DMS53 (cell line): ENCODE measurements at regions not wholly inside any gene's neighbourhood (a gene's known extent, or its start where the extent isn't known, plus 50 kb on each side); places are given as distances from the start of the nearest gene placed in this dataset.

ENCODE experiments used
- DNase-seq: peaks from one replicate; lab custom pipeline; 2025; lab: John Stamatoyannopoulos, UW

GRCh38 chr4:89665662-89666061, 171.3 kb downstream of the SNCA start:
- DNase-seq, result no peak

- DNase-seq, result no peak
Observed at GRCh38 chr4:89664521-89664920, 172.4 kb downstream of the SNCA start.

GRCh38 chr4:89661173-89661899, 175.6 kb downstream of the SNCA start:
- no peak for DNase-seq

- no peak for DNase-seq
Observed at GRCh38 chr4:89660444-89661172, 176.4 kb downstream of the SNCA start.

- no peak for DNase-seq
Observed at GRCh38 chr4:89658701-89659024, 178.3 kb downstream of the SNCA start.

- DNase-seq, result peak; percentile 61
Observed at GRCh38 chr4:89657931-89658700, 178.8 kb downstream of the SNCA start.

- DNase-seq, result no peak
Observed at GRCh38 chr4:89653012-89653411, 183.9 kb downstream of the SNCA start.

GRCh38 chr4:89645482-89645881, 191.5 kb downstream of the SNCA start:
- peak; percentile 26 for DNase-seq

GRCh38 chr4:89641367-89641687, 195.6 kb downstream of the SNCA start:
- DNase-seq, result no peak

- DNase-seq, result peak; percentile 89
Observed at GRCh38 chr4:89640620-89641366, 196.2 kb downstream of the SNCA start.

GRCh38 chr4:89639395-89639794, 197.6 kb downstream of the SNCA start:
- no peak for DNase-seq

- DNase-seq, result no peak
Observed at GRCh38 chr4:89625599-89626293, 211.2 kb downstream of the SNCA start.

- DNase-seq, result no peak
Observed at GRCh38 chr4:89619206-89619962, 217.6 kb downstream of the SNCA start.

GRCh38 chr4:89618151-89618550, 218.8 kb downstream of the SNCA start:
- DNase-seq, result no peak

GRCh38 chr4:89617317-89617716, 219.6 kb downstream of the SNCA start:
- DNase-seq, result no peak

GRCh38 chr4:89616382-89616781, 220.6 kb downstream of the SNCA start:
- peak; percentile 3 for DNase-seq

- DNase-seq, result no peak
Observed at GRCh38 chr4:89615051-89615450, 221.9 kb downstream of the SNCA start.

GRCh38 chr4:89614155-89614554, 222.8 kb downstream of the SNCA start:
- no peak for DNase-seq

- peak; percentile 3 for DNase-seq
Observed at GRCh38 chr4:89610236-89610635, 226.7 kb downstream of the SNCA start.

GRCh38 chr4:89609756-89610155, 227.2 kb downstream of the SNCA start:
- no peak for DNase-seq

- no peak for DNase-seq
Observed at GRCh38 chr4:89604951-89605350, 232.0 kb downstream of the SNCA start.
